PFSK-1 (cell line): ENCODE measurements at regions not wholly inside any gene's neighbourhood (a gene's known extent, or its start where the extent isn't known, plus 50 kb on each side); places are given as distances from the start of the nearest gene placed in this dataset.

Source experiments
- POLR2AphosphoS5 ChIP-seq: IDR thresholded peaks from 2 replicates; pipeline ENCODE4 v1.6.1; 2012; ENCODE audit warnings: low read depth, mild to moderate bottlenecking, control low read depth, low read length, moderate library complexity
- REST ChIP-seq, 2 experiments: IDR thresholded peaks; 2 replicates each; pipeline versions ENCODE4 v1.6.1 to v1.8.0; 2011 to 2012; ENCODE audit warnings: low read depth in 2 of 2, low read length in 2 of 2, control low read depth in 1 of 2, inconsistent platforms in 1 of 2, mild to moderate bottlenecking in 1 of 2, moderate library complexity in 1 of 2; ENCODE audit not compliant: insufficient read depth in 1 of 2
- TAF1 ChIP-seq: IDR thresholded peaks from 2 replicates; pipeline ENCODE4 v1.6.1; 2012; ENCODE audit warnings: low read length, control low read depth, borderline replicate concordance; ENCODE audit not compliant: insufficient read depth

- no peak for TF ChIP-seq POLR2AphosphoS5
- no peak for TF ChIP-seq TAF1
- TF ChIP-seq REST (IDR thresholded peaks at IDR 0.05; ENCODE audit: insufficient read depth in 1 of 2, low read depth in 2 of 2, low read length in 2 of 2): no peak
These were observed 384.0 kb downstream of the SFMBT2 start for GRCh38 chr10:7026818-7027217.
